ENCODE measurements at regions not wholly inside any gene's neighbourhood (a gene's known extent, or its start where the extent isn't known, plus 50 kb on each side); places are given as distances from the start of the nearest gene placed in this dataset.
"Not testable (repeated sequence)": the region's sequence is repeated elsewhere in the genome, so short reads cannot be mapped to it uniquely, and the experiment has no call there.

- no peak for DNase-seq
Observed at GRCh38 chr4:181830404-181831035, 412.7 kb upstream of the TENM3 start.

GRCh38 chr4:181834071-181834470 is 409.1 kb upstream of the TENM3 start:
- DNase-seq = no peak

- no peak for DNase-seq
Observed at GRCh38 chr4:181835348-181835747, 407.9 kb upstream of the TENM3 start.

- no peak for DNase-seq
Observed at GRCh38 chr4:181838253-181838652, 404.9 kb upstream of the TENM3 start.

GRCh38 chr4:181843797-181844196 is 399.4 kb upstream of the TENM3 start:
- DNase-seq = not testable (repeated sequence)

- no peak for DNase-seq
Observed at GRCh38 chr4:181845617-181846016, 397.6 kb upstream of the TENM3 start.

GRCh38 chr4:181846934-181847333 is 396.3 kb upstream of the TENM3 start:
- no peak for DNase-seq

GRCh38 chr4:181848357-181848756 is 394.8 kb upstream of the TENM3 start:
- DNase-seq = no peak

GRCh38 chr4:181849472-181849871 is 393.7 kb upstream of the TENM3 start:
- DNase-seq = no peak

- no peak for DNase-seq
Observed at GRCh38 chr4:181853881-181854511, 389.2 kb upstream of the TENM3 start.

- DNase-seq = no peak
Observed at GRCh38 chr4:181855307-181855706, 387.9 kb upstream of the TENM3 start.

GRCh38 chr4:181857471-181857870 is 385.7 kb upstream of the TENM3 start:
- not testable (repeated sequence) for DNase-seq

GRCh38 chr4:181858741-181859140 is 384.5 kb upstream of the TENM3 start:
- no peak for DNase-seq

GRCh38 chr4:181859439-181859838 is 383.8 kb upstream of the TENM3 start:
- DNase-seq = no peak

- no peak for DNase-seq
Observed at GRCh38 chr4:181860157-181860556, 383.0 kb upstream of the TENM3 start.

- DNase-seq = no peak
Observed at GRCh38 chr4:181860668-181861067, 382.5 kb upstream of the TENM3 start.

- DNase-seq = no peak
Observed at GRCh38 chr4:181863856-181864255, 379.3 kb upstream of the TENM3 start.

GRCh38 chr4:181870326-181870725 is 372.9 kb upstream of the TENM3 start:
- no peak for DNase-seq

GRCh38 chr4:181874602-181875001 is 368.6 kb upstream of the TENM3 start:
- no peak for DNase-seq

- no peak for DNase-seq
Observed at GRCh38 chr4:181877329-181877848, 365.8 kb upstream of the TENM3 start.

GRCh38 chr4:181890031-181890430 is 353.2 kb upstream of the TENM3 start:
- no peak for DNase-seq

- DNase-seq = no peak
Observed at GRCh38 chr4:181890911-181891310, 352.3 kb upstream of the TENM3 start.

GRCh38 chr4:181896614-181897013 is 346.6 kb upstream of the TENM3 start:
- DNase-seq = no peak

GRCh38 chr4:181897935-181898334 is 345.3 kb upstream of the TENM3 start:
- DNase-seq = no peak

- not testable (repeated sequence) for DNase-seq
Observed at GRCh38 chr4:181902404-181902803, 340.8 kb upstream of the TENM3 start.
